AG04450 (cell line): ENCODE measurements at regions not wholly inside any gene's neighbourhood (a gene's known extent, or its start where the extent isn't known, plus 50 kb on each side); places are given as distances from the start of the nearest gene placed in this dataset.

Experiments used
- CTCF ChIA-PET: fragments of 300-600, 350-600 bp; formaldehyde crosslinking; extraction: SDS; loops from one replicate; lab custom pipeline; 2022; ENCODE audit warnings: antibody characterized with exemption, inconsistent platforms; lab: Charles Lee
- POLR2A ChIA-PET: fragments of 350-600 bp; formaldehyde crosslinking; extraction: SDS; loops from one replicate; lab custom pipeline; 2021; ENCODE audit warnings: antibody characterized with exemption, inconsistent platforms; lab: Yijun Ruan, JAX
- DNase-seq: peaks from one replicate; pipeline ENCODE4 v3.0.0-alpha.2; 2011; ENCODE audit warnings: low read depth, low spot score
- H3K27ac ChIP-seq: one replicate; pipeline ENCODE4 v1.5.1; 2012; ENCODE audit warnings: low read depth, low read length, control low read depth
- H3K27me3 ChIP-seq: one replicate; pipeline ENCODE4 v1.6.0; 2012; ENCODE audit warnings: low read length; ENCODE audit not compliant: control insufficient read depth, insufficient read depth
- H3K4me3 ChIP-seq: 2 replicates; pipeline ENCODE4 v1.5.1; 2011; ENCODE audit warnings: mild to moderate bottlenecking, low read depth, low read length, control low read depth
- H3K9me3 ChIP-seq: 2 replicates; pipeline ENCODE4 v1.5.1; 2012; ENCODE audit warnings: low read length; ENCODE audit not compliant: control insufficient read depth, insufficient read depth
- TF ChIP-seq, protein P1 (sequence below): IDR thresholded peaks from 2 replicates; pipeline ENCODE4 v1.5.1; 2011; ENCODE audit warnings: low read depth, low read length, control low read depth, inconsistent platforms

DNA sequence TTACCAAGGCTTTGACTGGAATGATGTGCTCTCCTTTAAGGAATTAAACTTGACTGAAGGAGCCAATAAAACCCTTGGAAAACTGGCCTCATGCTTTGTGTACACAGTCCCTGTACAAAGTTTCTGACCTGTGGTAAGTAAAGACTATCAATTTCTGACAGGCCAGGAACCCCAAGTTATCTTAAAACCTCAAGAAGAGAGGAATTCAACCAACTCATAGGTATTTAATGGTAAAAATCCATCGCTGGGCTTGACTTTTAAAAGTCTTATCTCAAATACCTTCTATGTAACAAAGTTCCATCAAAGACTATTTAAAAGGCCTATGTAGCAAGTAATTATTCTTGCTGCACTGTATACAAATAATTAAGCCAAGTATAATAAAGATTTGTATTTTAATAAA is 103.7 kb upstream of the TENT5D start:
- Histone ChIP-seq H3K9me3 (no peaks in the 10 kb centered on the region; the same call in 1 of the 2 replicates), H3K27me3 (no peaks in the 10 kb centered on the region), H3K4me3 (no peak overlapping the region), H3K27ac (no peak overlapping the region)
- ChIA-PET POLR2A (no interaction called here), CTCF (no interaction called here)
- TF ChIP-seq, protein P1, sequence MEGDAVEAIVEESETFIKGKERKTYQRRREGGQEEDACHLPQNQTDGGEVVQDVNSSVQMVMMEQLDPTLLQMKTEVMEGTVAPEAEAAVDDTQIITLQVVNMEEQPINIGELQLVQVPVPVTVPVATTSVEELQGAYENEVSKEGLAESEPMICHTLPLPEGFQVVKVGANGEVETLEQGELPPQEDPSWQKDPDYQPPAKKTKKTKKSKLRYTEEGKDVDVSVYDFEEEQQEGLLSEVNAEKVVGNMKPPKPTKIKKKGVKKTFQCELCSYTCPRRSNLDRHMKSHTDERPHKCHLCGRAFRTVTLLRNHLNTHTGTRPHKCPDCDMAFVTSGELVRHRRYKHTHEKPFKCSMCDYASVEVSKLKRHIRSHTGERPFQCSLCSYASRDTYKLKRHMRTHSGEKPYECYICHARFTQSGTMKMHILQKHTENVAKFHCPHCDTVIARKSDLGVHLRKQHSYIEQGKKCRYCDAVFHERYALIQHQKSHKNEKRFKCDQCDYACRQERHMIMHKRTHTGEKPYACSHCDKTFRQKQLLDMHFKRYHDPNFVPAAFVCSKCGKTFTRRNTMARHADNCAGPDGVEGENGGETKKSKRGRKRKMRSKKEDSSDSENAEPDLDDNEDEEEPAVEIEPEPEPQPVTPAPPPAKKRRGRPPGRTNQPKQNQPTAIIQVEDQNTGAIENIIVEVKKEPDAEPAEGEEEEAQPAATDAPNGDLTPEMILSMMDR = no peak
- DNase-seq = no peak

DNA sequence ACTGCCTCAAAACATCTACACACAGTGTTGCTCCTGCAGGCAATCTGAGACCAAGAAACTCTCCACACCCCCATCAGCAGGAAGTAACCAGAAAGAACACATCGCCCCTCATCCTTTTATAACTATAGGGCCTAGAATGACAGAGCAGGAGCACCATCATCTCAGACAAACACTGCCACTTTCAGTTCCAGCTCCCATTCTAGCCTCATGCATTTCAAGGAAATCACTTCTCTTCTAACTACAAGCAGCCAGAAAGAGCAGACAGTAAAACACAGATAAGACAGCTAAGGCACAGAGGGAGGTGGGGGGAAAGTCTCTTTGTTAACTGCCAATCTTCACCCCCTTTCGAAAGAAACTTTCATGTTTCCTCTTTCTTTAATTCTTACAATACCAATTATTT is 102.6 kb upstream of the TENT5D start:
- CTCF ChIA-PET = no interaction called here
- Histone ChIP-seq H3K27me3 (no peaks in the 10 kb centered on the region), H3K4me3 (no peak overlapping the region), H3K9me3 (no peaks in the 10 kb centered on the region; the same call in 1 of the 2 replicates), H3K27ac (no peak overlapping the region)
- POLR2A ChIA-PET = no interaction called here
- DNase-seq = no peak
- TF ChIP-seq, protein P1 = no peak

GRCh38 chrX:80331285-80331684 is 89.0 kb upstream of the TENT5D start:
- ChIA-PET CTCF (no interaction called here), POLR2A (no interaction called here)
- peaks cover 6% of the 10 kb centered on the region for H3K9me3 ChIP-seq
- no peak overlapping the region for H3K27ac ChIP-seq
- no peak for DNase-seq
- H3K4me3 ChIP-seq = no peak overlapping the region
- no peaks in the 10 kb centered on the region for H3K27me3 ChIP-seq
- TF ChIP-seq, protein P1 = no peak

DNA sequence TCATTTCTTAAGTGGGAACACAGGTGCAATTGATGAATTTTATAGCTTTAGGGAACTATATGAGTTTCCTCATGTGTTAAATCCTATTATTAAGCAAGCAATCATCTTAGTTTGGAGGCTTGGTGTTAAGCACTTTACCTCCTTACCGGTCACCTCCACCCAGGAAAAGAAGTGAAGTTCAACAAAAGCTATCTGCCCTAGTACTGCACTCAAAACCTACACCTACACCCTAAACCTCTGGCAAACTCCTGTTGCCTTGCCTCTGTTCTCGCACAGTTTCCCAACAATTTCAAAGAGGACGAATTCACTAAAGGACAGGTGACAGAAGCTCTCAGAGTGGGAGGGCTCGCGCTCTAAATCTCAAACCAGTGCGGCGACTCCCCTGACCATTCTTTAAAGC is 85.7 kb upstream of the TENT5D start:
- DNase-seq = no peak
- no peaks in the 10 kb centered on the region for H3K27me3 ChIP-seq
- POLR2A ChIA-PET = no interaction called here
- CTCF ChIA-PET = no interaction called here
- H3K9me3 ChIP-seq = peaks cover 6% of the 10 kb centered on the region
- H3K27ac ChIP-seq = no peak overlapping the region
- no peak overlapping the region for H3K4me3 ChIP-seq
- TF ChIP-seq, protein P1 = no peak

DNA sequence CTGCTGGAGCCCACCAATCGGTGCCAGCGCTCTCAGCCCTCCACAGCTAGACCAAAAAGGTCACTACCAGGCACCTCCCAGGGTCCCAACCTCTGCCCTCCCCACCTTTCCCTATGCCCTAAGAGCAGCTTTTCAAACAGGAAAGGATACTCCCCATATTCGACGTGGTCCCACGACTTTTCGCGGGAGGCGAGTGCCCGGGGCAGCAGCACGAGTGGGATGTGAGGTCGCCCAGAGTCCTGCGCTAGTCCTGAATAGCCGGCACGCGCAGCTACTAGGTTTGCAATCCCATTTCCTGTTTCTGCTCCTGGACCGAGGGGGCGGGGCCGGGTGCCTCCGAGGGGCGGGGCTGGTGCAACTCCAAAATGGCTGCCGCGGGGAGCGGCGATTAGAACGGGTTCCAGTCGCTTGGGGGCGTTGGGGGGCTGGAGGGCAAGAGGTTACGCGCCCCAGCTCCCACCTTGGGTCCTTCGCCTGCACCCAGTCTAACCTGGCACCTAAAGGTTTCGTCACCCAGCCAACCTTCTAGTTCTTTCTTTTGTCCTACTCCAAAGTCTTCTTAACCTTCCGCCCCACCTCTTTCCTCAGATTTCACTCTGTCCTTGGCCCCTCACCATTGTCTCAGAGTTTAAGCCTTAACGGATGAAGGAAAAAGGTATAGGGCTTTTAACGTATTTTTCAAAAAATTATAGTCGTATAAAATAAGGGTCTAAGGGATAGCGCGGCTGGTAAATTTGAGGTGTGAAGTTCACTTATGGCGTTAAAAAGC is 85.0 kb upstream of the TENT5D start:
- Histone ChIP-seq H3K27ac (no peak overlapping the region), H3K27me3 (no peaks in the 10 kb centered on the region), H3K4me3 (no peak overlapping the region), H3K9me3 (peaks cover 6% of the 10 kb centered on the region)
- POLR2A ChIA-PET = no interaction called here
- CTCF ChIA-PET = no interaction called here
- TF ChIP-seq, protein P1 = no peak
- no peak for DNase-seq
